Embryonic facial prominence (tissue), 1 donor: ENCODE measurements at regions not wholly inside any gene's neighbourhood (a gene's known extent, or its start where the extent isn't known, plus 50 kb on each side); places are given as distances from the start of the nearest gene placed in this dataset.
"Not testable (repeated sequence)": the region's sequence is repeated elsewhere in the genome, so short reads cannot be mapped to it uniquely, and the experiment has no call there.

Experiments
- DNase-seq: peaks from one replicate; pipeline ENCODE4 v3.0.0-alpha.2; 2016; ENCODE audit errors: extremely low spot score

- no peak for DNase-seq
Measured at GRCh38 chr13:76014406-76015318, 378.5 kb downstream of the LMO7 start.

GRCh38 chr13:76012091-76012721, 376.1 kb downstream of the LMO7 start:
- no peak for DNase-seq

- no peak for DNase-seq
Measured at GRCh38 chr13:76009267-76009890, 373.2 kb downstream of the LMO7 start.

GRCh38 chr13:76004416-76004815, 368.3 kb downstream of the LMO7 start:
- DNase-seq = no peak

DNA sequence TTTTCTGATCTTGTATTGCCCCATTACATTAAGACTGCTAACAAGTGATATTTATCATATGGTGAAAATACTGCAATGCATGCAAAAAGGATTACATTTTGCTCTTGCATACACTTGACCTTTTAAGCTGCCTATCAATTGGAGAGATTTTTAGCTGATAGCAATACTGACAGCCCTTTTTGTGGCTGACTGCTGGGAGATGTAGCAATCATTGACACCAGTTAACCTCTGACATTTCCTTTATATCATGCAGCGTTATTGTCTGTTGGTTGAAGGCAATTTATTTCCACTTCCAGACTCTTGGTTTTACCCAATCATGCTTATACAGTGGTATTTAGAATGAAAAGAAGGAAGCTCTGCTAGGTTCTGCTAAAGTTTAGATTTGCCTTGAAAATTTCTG, 364.0 kb downstream of the LMO7 start:
- DNase-seq = no peak

- DNase-seq = no peak
Measured at GRCh38 chr13:75996582-75996981, 360.5 kb downstream of the LMO7 start.

DNA sequence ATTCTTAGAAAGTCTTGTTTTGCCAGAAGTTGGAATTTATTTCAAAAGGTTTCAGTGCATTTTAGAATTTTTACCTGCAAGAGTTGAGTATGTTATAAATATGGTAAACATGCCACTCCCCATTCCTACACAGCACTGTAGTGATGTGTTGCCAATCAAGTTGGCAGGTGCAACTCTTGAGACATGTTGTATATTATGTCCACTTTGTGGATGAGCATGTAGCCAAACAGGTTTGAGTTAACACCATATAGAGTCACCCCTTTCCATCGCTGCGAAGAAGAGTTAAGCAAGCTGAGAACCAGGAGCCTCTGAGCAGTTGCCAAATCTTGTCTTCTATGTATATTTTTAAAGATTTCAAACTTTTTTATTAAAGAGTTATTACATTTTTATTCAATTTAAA, 359.8 kb downstream of the LMO7 start:
- no peak for DNase-seq

GRCh38 chr13:75993823-75994222, 357.7 kb downstream of the LMO7 start:
- no peak for DNase-seq

DNA sequence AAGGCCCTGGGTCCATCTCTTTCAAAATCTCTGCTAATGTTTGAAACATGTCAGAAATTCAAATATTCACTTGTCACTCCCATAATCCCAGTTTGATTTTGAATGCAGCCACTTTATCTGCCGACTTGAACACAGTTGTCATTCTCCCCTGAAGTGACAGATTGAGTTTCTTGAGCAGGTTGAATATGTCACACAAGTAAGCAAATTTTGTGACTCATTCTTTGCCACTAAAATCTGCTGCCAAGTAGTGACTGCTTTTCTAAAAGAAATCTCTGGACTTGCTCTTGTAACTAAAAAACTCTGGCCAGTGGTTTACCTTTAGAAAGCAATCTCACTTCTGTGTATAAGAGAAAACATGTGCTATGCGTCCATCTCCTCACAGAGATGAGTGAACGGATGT, 357.1 kb downstream of the LMO7 start:
- no peak for DNase-seq

- no peak for DNase-seq
Measured at GRCh38 chr13:75986818-75987217, 350.7 kb downstream of the LMO7 start.

DNA sequence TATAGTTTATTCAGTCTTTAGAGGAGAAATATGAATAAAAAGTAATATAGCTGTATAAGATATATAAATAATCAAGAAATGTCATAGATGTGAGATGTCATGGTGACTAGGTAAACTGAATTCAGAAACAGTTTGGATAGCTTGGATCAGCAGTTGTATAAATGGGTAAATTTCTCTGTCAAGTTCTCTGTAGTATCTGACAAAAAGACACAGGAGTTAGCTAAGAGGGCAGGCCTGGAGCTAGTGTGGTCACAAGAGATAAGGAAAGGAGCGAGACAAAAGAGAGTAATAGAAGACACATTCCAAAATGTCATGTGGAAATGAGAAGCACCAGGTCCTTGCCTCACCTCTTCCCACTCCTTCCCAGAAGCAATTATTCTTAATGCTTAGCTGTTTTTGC, 349.0 kb downstream of the LMO7 start:
- no peak for DNase-seq

DNA sequence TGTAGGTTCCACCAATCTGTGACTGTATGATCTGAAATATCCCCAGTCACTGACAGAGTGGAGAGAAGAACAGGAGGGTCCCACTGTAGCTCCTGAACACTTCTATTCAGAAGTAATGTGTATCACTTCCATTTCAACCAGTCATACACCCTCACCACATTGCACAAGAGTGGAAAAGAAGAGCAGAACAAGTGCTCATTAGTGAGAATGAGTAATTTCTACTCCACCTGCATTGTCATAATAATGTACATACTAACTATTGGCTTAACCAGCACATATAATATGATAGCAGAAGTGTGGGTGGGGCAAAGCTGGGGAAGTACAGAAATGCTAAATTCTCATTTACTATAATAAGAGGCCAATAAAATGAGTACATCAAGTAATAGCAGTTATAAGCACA, 342.7 kb downstream of the LMO7 start:
- DNase-seq = no peak

GRCh38 chr13:75968103-75968838, 332.1 kb downstream of the LMO7 start:
- no peak for DNase-seq

- DNase-seq = no peak
Measured at GRCh38 chr13:75963302-75963701, 327.2 kb downstream of the LMO7 start.

GRCh38 chr13:75961911-75962310, 325.8 kb downstream of the LMO7 start:
- no peak for DNase-seq

DNA sequence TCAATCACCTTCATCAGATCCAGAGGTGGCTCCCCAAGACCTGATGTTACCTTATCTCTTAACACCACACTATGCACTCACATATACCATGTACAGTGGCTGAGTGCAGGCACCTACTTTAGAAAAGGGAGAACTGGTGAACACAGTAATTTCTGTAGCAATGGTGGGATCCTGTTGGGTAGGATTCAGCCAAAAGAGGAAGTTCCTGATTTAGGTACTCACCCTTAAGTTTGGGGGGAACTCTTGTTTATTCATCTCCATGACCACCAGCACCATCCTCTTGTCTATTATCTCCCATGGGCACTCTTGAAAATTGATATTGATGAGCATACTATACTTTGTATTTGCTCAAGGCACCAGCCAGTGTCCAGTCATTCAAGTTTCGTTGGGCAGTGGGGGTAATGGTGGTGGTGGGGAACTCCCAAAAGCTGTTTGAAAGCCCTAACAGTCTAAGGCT, 324.4 kb downstream of the LMO7 start:
- DNase-seq = no peak

- no peak for DNase-seq
Measured at GRCh38 chr13:75959861-75960481, 323.8 kb downstream of the LMO7 start.

- DNase-seq = not testable (repeated sequence)
Measured at GRCh38 chr13:75953589-75953988, 317.5 kb downstream of the LMO7 start.

- DNase-seq = no peak
Measured at GRCh38 chr13:75947448-75947847, 311.3 kb downstream of the LMO7 start.

DNA sequence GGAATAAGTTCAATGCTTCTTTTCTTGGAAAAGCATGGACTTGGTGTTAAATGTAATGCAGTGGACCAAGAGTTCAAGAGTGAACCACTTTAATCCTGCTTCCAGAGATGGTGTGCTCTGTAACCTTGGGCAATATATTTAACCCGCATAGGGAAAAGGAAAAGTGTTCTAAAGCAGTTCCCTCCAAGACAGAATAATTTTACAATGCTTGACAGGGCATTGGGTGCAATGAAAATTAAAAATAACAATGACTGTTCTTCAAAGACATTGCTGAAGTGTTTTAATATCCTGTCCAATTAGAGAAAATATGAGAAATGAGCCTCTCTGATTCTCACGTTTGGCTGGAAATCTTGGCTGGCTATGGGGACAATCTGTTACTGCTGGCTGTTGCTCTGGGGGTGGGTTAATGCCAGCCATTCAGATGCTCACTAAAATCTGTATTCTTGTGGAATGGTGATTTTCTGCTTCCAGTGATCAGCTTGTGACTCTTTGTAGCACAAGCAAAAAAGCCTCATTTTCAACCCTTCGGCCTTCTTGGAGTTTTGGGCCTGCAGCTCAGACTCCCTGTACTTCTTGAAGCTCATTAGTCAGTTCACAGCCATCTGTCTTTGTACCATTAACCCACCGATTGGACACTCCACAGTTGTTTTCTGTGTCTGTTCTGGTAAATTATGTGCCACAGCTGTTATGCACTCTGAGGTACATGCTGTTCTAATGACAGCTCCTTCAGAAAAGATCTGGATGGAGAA, 310.6 kb downstream of the LMO7 start:
- DNase-seq = no peak
